ENCODE measurements at regions not wholly inside any gene's neighbourhood (a gene's known extent, or its start where the extent isn't known, plus 50 kb on each side); places are given as distances from the start of the nearest gene placed in this dataset.

DNA sequence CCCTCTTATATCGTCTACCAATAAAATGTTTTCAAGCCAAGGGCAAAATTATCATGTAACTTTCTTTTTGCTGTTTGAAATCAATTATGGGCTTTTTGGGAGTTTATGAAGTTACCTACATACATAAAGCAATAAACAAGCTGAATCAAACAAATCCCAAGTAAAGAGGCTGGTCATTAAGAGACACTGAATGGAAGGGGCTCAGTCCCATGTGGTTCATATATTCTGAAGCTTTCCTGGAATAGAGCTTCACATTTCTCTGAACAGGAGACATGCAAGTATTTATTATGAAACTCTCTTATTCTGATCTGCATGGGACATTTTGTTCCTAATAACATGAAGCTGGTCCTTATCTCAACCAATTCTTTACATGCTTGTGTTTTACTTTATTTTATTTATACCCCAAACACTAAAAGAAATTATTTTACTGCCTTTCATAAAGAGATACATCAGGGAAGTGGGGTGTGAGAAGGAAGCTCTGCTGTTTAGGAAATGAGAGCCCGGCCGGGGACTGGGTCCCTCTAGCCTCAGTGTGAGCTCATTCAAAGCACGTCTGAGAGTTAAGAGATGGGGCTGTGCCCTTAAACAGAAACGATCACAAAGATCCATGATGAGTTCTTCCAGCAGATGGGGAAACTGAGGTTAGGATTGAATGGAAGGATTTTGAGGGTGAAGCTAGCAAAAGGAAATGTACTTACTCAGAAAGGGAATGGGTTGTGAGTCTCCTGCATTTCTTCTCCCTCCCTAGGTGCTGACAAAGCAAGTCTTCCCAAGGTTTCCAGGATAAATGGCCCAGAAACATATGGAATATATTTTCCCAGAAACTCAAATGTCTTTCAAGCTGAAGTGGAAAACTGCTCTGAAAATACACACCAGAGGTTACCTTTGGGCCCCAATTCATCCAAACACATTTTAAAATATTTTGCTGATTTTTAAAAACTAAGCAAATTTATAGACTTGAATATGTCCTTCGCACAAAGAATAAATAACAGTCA is 93.1 kb upstream of the LNX1 start:
- DNase-seq: no peak

- DNase-seq: no peak
These were observed 91.6 kb upstream of the LNX1 start for GRCh38 chr4:53682908-53683307.

GRCh38 chr4:53682196-53682595 is 90.9 kb upstream of the LNX1 start:
- DNase-seq: peak; percentile 72

DNA sequence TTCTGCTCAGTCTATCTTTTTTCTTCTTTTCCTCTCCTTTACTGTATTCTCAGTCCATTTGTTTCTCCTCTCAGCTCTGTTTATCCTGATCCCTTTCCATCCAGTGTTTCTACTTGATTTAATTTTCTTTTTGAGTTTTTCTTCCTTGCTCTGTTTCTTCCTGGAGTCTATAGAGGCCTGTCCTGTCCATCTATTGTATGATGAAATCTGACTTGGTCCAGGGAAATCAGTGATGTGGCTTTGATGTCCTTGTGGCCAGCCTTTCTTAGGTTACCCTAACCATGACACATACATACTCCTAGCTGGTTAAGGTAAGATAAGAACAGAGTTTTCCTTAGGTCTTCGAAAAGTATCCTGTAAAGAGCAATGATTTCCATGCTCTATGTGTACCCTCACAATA is 89.3 kb upstream of the LNX1 start:
- no peak for DNase-seq

GRCh38 chr4:53680168-53680567 is 88.9 kb upstream of the LNX1 start:
- DNase-seq: no peak

DNA sequence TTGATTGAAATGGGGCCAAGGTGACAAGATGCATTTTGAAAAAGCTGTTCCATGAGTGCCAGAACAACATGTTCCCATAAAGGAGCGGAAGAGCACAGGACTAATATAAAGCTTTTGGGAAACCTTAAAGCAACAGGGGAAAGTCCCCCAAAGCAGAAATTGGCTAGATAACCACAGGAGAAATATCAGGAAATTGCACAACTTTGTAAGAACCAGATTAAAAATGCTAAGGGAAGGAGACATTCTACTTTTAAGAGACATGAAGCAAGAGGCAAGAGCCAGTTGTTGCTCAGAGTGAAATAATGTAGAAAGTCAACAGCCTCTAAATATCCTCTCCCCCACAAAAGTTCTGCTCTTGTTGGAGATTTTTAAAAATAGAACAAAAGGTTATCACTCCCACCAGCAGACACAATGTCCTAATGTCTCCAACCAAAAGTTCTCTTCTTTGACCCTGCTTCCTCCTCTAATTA is 85.2 kb upstream of the LNX1 start:
- DNase-seq: peak; percentile 18

DNA sequence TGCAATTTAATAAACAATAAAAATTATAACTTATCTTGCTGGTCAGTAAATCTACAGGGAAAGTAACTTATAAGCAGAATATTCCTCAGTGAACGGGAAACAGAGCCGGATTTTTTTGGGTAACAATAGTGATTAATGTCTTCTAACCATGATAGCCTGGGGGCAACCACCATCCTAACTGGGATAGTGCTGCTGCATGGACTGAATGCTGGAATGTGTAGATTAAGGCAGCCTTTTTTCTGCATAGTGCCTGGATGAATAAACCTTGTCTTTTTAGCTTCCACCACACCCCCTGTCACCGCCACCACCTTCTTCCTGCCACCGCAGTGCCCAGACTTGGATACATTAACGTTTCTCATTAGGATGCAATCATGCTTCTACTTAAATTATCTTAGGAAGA is 83.6 kb upstream of the LNX1 start:
- no peak for DNase-seq

DNA sequence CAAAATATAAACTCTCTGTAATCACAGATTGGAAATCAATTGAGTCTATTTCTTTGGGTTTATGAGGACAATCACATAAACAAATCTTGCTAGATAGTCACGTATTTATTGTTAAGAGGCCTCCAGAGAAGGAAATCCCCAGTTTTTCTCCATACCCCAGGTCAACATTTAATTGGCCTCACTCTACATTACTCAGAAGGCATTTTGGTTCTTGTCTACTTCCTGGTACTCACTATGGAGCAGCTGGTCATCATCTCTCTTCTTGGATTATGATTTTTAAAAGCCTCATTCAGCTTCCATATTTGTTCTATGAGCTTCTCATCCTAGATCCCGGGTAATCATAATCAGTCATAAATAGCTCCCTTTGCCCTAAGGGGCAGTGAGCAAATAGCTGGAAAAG is 81.6 kb upstream of the LNX1 start:
- DNase-seq: no peak

GRCh38 chr4:53671757-53672156 is 80.5 kb upstream of the LNX1 start:
- DNase-seq: no peak

DNA sequence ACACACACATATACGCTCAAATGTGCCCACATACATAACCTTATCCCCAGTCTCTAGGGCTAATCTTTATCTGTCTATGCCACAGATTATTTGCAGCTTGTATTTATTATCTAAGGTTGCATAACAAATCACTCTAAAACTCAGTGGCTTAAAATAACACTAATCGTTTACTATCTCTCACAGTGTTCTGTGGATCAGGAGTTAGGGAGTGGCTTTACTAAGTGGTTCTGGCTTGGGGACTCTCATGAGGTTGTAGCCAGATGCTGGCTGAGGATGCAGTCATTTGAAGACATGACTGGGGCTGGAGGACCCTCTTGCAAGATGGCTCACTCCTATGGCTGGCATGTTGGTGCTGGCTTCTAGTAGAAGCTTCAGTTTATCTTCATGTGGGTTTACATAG is 68.5 kb upstream of the LNX1 start:
- DNase-seq: no peak

GRCh38 chr4:53659112-53659511 is 67.8 kb upstream of the LNX1 start:
- DNase-seq: no peak

GRCh38 chr4:53658029-53658428 is 66.7 kb upstream of the LNX1 start:
- no peak for DNase-seq

GRCh38 chr4:53656421-53656981 is 65.2 kb upstream of the LNX1 start:
- DNase-seq: peak; percentile 44

GRCh38 chr4:53654300-53654758 is 63.0 kb upstream of the LNX1 start:
- DNase-seq: no peak

DNA sequence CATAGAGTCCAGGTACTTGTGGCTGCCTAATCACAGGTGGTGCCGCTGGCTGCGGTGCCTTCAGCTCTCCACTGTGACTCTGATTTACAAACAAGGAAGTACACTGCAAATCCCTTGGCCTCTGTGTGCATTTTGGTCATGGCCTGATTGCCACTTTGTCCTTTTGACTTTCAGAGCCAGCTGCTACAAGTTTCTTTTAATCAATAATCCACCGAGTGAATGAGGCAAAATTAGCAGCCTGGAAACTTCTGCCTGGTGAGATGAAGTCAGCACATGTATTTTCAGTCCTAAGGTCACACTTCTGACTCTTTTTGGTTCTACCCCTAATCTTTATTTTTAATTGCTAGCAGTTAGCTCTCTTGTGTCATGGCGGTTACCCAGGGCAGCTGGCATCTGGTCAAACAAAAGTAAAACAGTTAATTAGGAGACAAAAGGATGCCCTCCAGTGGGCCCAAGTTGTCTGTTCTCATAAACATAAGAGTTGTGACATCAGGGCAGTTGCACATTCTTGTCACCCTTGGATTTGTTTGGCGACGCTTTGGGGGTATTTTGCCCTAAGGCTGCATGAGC is 62.3 kb upstream of the LNX1 start:
- peak; percentile 13 for DNase-seq

- no peak for DNase-seq
These were observed 60.0 kb upstream of the LNX1 start for GRCh38 chr4:53651156-53651735.

DNA sequence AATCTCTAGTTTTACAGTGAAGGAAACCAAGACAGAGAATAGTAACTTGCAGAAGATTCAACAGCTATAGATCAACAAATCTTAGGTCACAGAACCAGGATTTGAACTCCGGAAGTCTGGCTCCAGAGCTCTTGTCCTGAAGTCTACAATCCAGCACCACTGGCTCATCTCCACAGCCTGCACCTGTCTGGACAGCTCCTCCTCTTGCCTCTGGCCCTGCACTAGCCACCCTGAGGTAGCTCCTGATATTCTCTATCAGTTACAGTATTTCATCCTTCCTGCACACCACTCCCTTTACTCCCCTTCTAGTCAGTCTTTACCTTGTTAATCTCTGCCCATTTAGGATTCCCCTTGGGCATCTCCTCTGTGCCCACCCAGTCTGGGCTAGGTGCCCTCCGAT is 58.1 kb upstream of the LNX1 start:
- DNase-seq: no peak

GRCh38 chr4:53647547-53647946 is 56.3 kb upstream of the LNX1 start:
- DNase-seq: no peak

DNA sequence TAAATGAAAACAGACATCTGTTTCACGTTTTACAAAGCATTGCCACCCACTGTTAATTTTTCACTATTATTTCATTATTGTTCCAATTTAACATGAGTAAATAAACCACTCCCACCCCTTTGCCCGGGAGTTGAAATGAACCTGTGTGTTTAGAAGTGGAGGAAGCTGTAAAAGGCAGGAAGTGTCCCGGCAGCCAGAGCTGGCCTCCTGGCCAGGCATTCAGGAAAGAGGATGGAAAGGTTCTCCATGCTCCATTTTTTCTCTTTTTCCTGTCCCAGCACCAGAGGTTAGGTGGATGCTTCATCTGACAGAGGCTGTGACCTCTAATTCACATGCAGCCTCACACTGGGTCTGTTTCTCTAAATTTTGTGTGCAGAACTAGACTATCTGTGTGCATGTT is 55.5 kb upstream of the LNX1 start:
- no peak for DNase-seq

DNA sequence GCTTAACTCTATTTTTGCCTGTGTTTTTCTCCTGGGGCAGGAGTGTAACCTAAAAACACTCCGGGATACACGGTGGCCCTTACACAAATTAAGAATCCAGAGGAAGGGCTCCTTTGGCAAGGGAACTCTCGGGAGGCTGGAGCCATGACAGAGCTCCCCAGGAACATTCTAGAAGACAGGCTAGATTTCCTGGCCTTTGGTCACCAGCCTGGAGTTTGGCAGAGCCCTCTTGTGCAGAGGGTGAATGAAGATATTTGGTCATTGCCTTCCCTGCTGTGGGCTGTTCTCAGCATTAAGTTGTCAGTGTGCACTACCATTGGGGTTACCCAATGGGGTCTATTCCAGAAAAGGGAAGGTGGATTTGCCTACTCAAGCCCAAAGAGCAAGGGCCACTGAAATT is 53.8 kb upstream of the LNX1 start:
- no peak for DNase-seq

GRCh38 chr4:53644607-53645006 is 53.3 kb upstream of the LNX1 start:
- no peak for DNase-seq

Data from EL (cell line).